SK-N-SH (cell line): ENCODE measurements at regions not wholly inside any gene's neighbourhood (a gene's known extent, or its start where the extent isn't known, plus 50 kb on each side); places are given as distances from the start of the nearest gene placed in this dataset.

Experiments used
- CTCF ChIA-PET: fragments of 300-600, 350-600 bp; formaldehyde crosslinking; extraction: SDS; loops from one replicate; lab custom pipeline; 2021; lab: Yijun Ruan, JAX
- POLR2A ChIA-PET: fragments of 350-600 bp; sonication (Branson Sonifier 250); formaldehyde crosslinking; extraction: SDS; loops from one replicate; lab custom pipeline; 2020; ENCODE audit warnings: antibody characterized with exemption, inconsistent platforms; lab: Yijun Ruan, JAX
- DNase-seq: peaks from one replicate; pipeline ENCODE4 v3.0.0; 2012
- H2AFZ ChIP-seq: fragments of 200-600 bp; sonication (generic); 2 replicates; pipeline ENCODE4 v1.8.1; 2016; ENCODE audit warnings: antibody characterized with exemption, mild to moderate bottlenecking, low read depth
- H3F3A ChIP-seq: fragments of 200-600 bp; sonication (generic); replicated peaks from 2 replicates; pipeline ENCODE3; 2016; ENCODE audit warnings: antibody characterized with exemption, mild to moderate bottlenecking; ENCODE audit not compliant: insufficient read depth
- H3K27ac ChIP-seq, 2 experiments: fragments of 200-500 bp in 1 of 2; fragments of 200-600 bp in 1 of 2; sonication (Bioruptor generic) in 1 of 2; sonication (generic), shearing (Covaris generic) in 1 of 2; 2 replicates each; pipeline versions ENCODE4 v1.5.1 to v1.6.1; 2014 to 2016; ENCODE audit warnings: low read depth in 2 of 2, inconsistent platforms in 1 of 2, low read length in 1 of 2, mild to moderate bottlenecking in 1 of 2, mixed read lengths in 1 of 2
- H3K27me3 ChIP-seq: fragments of 200-600 bp; sonication (generic), shearing (Covaris generic); 2 replicates; pipeline ENCODE4 v1.6.1; 2016; ENCODE audit warnings: mixed run types; ENCODE audit not compliant: insufficient read depth
- H3K36me3 ChIP-seq, 2 experiments: fragments of 200-500 bp in 1 of 2; fragments of 200-600 bp in 1 of 2; sonication (Bioruptor generic) in 1 of 2; sonication (generic) in 1 of 2; replicated peaks in 1 of 2; 2 replicates each; pipeline versions ENCODE3 to v1.5.1; 2014 to 2016; ENCODE audit warnings: low read length in 1 of 2, mild to moderate bottlenecking in 1 of 2; ENCODE audit not compliant: insufficient read depth in 2 of 2, control insufficient read depth in 1 of 2
- H3K4me1 ChIP-seq, 2 experiments: fragments of 200-500 bp in 1 of 2; fragments of 200-600 bp in 1 of 2; sonication (Bioruptor generic) in 1 of 2; sonication (generic), shearing (Covaris generic) in 1 of 2; 2 replicates each; pipeline versions ENCODE4 v1.5.1 to v1.6.1; 2014 to 2016; ENCODE audit warnings: low read depth in 1 of 2, low read length in 1 of 2, mixed run types in 1 of 2; ENCODE audit not compliant: insufficient read depth in 2 of 2, control insufficient read depth in 1 of 2
- H3K4me2 ChIP-seq: fragments of 200-600 bp; sonication (generic), shearing (Covaris generic); 2 replicates; pipeline ENCODE4 v1.6.1; 2017; ENCODE audit warnings: mixed run types
- H3K4me3 ChIP-seq, 2 experiments: fragments of 200-500 bp in 1 of 2; fragments of 200-600 bp in 1 of 2; sonication (Bioruptor generic) in 1 of 2; sonication (generic), shearing (Covaris generic) in 1 of 2; 2 replicates each; pipeline versions ENCODE4 v1.5.1 to v1.8.1; 2014 to 2016; ENCODE audit warnings: low read depth in 2 of 2, inconsistent platforms in 1 of 2, low read length in 1 of 2, mild to moderate bottlenecking in 1 of 2, mixed read lengths in 1 of 2, moderate library complexity in 1 of 2
- H3K79me2 ChIP-seq: fragments of 200-600 bp; sonication (generic); 2 replicates; pipeline ENCODE4 v1.8.1; 2017; ENCODE audit warnings: mild to moderate bottlenecking; ENCODE audit not compliant: insufficient read depth
- H3K9ac ChIP-seq: fragments of 200-600 bp; sonication (generic); 2 replicates; pipeline ENCODE4 v1.6.1; 2017; ENCODE audit warnings: mixed run types
- H3K9me2 ChIP-seq: fragments of 200-600 bp; sonication (generic); 2 replicates; pipeline ENCODE4 v1.6.1; 2017; ENCODE audit warnings: mixed run types
- H3K9me3 ChIP-seq: fragments of 200-600 bp; sonication (generic); 2 replicates; pipeline ENCODE4 v1.6.1; 2017; ENCODE audit warnings: mixed run types, mild to moderate bottlenecking, moderate library complexity
- H4K20me1 ChIP-seq: fragments of 200-600 bp; sonication (generic); 2 replicates; pipeline ENCODE4 v1.6.1; 2017; ENCODE audit warnings: mild to moderate bottlenecking, mixed run types; ENCODE audit not compliant: insufficient read depth
- CHD2 ChIP-seq: fragments of 150-350 bp; IDR thresholded peaks from 2 replicates; pipeline ENCODE4 v1.6.1; 2018; ENCODE audit warnings: low read length; ENCODE audit not compliant: partially characterized antibody
- CTCF ChIP-seq: fragments of 200-600 bp; sonication (generic); IDR thresholded peaks from 2 replicates; pipeline ENCODE4 v1.6.1; 2017; ENCODE audit warnings: antibody characterized with exemption, mild to moderate bottlenecking, moderate library complexity
- FOSL2 ChIP-seq: IDR thresholded peaks from 2 replicates; pipeline ENCODE4 v1.4.0; 2012; ENCODE audit warnings: low read depth, mild to moderate bottlenecking, moderate library complexity, borderline replicate concordance
- FOXJ3 ChIP-seq: sonication (generic); formaldehyde crosslinking; IDR thresholded peaks from 2 replicates; pipeline ENCODE4 v1.5.1; 2020; ENCODE audit warnings: mild to moderate bottlenecking, missing genetic modification reagents
- FOXM1 ChIP-seq: IDR thresholded peaks from 2 replicates; pipeline ENCODE4 v1.4.0; 2012; ENCODE audit warnings: low read depth, mild to moderate bottlenecking
- GABPA ChIP-seq: IDR thresholded peaks from 2 replicates; pipeline ENCODE4 v1.4.0; 2012; ENCODE audit warnings: low read depth, mild to moderate bottlenecking
- MAX ChIP-seq: IDR thresholded peaks from 2 replicates; pipeline ENCODE4 v1.4.0; 2012; ENCODE audit warnings: low read depth
- MEF2A ChIP-seq: IDR thresholded peaks from 2 replicates; pipeline ENCODE4 v1.4.0; 2012; ENCODE audit warnings: low read depth, borderline replicate concordance
- NFIC ChIP-seq: IDR thresholded peaks from 2 replicates; pipeline ENCODE4 v1.4.0; 2012; ENCODE audit warnings: borderline replicate concordance
- POLR2AphosphoS5 ChIP-seq: IDR thresholded peaks from 2 replicates; pipeline ENCODE4 v1.6.1; 2012; ENCODE audit warnings: low read depth, low read length
- RFX5 ChIP-seq: IDR thresholded peaks from 2 replicates; pipeline ENCODE4 v1.6.1; 2012; ENCODE audit warnings: mild to moderate bottlenecking, improper control_type of control experiment, low read length
- RXRA ChIP-seq: IDR thresholded peaks from 2 replicates; pipeline ENCODE4 v1.4.0; 2012; ENCODE audit warnings: low read depth, mild to moderate bottlenecking, borderline replicate concordance
- SIN3A ChIP-seq: IDR thresholded peaks from 2 replicates; pipeline ENCODE4 v1.6.1; 2012; ENCODE audit warnings: low read depth, mild to moderate bottlenecking, low read length, moderate library complexity, borderline replicate concordance
- TCF12 ChIP-seq: IDR thresholded peaks from 2 replicates; pipeline ENCODE4 v1.4.0; 2012
- USF1 ChIP-seq: IDR thresholded peaks from 2 replicates; pipeline ENCODE4 v1.4.0; 2012; ENCODE audit warnings: low read depth, borderline replicate concordance
- WGBS: methylation state at CpG from one replicate; pipeline ENCODE4 v1.1.6; 2017; ENCODE audit warnings: low lambda C conversion rate; 5-methylcytosine and 5-hydroxymethylcytosine counted together
- TF ChIP-seq, protein P1 (sequence below): IDR thresholded peaks from 2 replicates; pipeline ENCODE4 v1.4.0; 2012; ENCODE audit warnings: low read depth, borderline replicate concordance
- TF ChIP-seq, protein P2 (sequence below): IDR thresholded peaks from 2 replicates; pipeline ENCODE4; 2012
- TF ChIP-seq, protein P3 (sequence below): fragments of 150-350 bp; IDR thresholded peaks from 2 replicates; pipeline ENCODE4 v1.6.1; 2017; ENCODE audit warnings: antibody characterized with exemption, low read length, low read depth, borderline replicate concordance

GRCh38 chr2:15787535-15788454 is 152.6 kb upstream of the MYCN start:
- Histone ChIP-seq H2AFZ (no peak overlapping the region), H3K27me3 (no peaks in the 10 kb centered on the region), H3K36me3 (no peaks in the 10 kb centered on the region), H3K4me1 (no peaks in the 10 kb centered on the region; a peak in 1 of 4 replicates), H3K4me3 (no peak overlapping the region), H3K27ac (no peak overlapping the region), H3K9me3 (no peaks in the 10 kb centered on the region), H3K79me2 (no peaks in the 10 kb centered on the region), H4K20me1 (no peaks in the 10 kb centered on the region), H3K4me2 (no peak overlapping the region), H3K9me2 (no peaks in the 10 kb centered on the region), H3F3A (no peaks in the 10 kb centered on the region), H3K9ac (no peak overlapping the region)
- TF ChIP-seq CTCF, result no peak
- TF ChIP-seq, protein P1, sequence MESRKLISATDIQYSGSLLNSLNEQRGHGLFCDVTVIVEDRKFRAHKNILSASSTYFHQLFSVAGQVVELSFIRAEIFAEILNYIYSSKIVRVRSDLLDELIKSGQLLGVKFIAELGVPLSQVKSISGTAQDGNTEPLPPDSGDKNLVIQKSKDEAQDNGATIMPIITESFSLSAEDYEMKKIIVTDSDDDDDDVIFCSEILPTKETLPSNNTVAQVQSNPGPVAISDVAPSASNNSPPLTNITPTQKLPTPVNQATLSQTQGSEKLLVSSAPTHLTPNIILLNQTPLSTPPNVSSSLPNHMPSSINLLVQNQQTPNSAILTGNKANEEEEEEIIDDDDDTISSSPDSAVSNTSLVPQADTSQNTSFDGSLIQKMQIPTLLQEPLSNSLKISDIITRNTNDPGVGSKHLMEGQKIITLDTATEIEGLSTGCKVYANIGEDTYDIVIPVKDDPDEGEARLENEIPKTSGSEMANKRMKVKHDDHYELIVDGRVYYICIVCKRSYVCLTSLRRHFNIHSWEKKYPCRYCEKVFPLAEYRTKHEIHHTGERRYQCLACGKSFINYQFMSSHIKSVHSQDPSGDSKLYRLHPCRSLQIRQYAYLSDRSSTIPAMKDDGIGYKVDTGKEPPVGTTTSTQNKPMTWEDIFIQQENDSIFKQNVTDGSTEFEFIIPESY, result no peak
- TF ChIP-seq RXRA, result no peak
- no peak for TF ChIP-seq FOXM1
- TF ChIP-seq GABPA, result no peak
- TF ChIP-seq NFIC, result no peak
- TF ChIP-seq SIN3A, result no peak
- TF ChIP-seq MEF2A, result no peak
- no peak for TF ChIP-seq MAX
- DNase-seq, result no peak
- 28% methylated on average over 3 of the region's 3 CpGs for WGBS
- POLR2A ChIA-PET, result no interaction called here
- CTCF ChIA-PET, result no interaction called here

- H4K20me1 ChIP-seq, result no peaks in the 10 kb centered on the region
- POLR2A ChIA-PET, result no interaction called here
- no peak overlapping the region for H3K4me2 ChIP-seq
- no peaks in the 10 kb centered on the region; a peak in 1 of 4 replicates for H3K4me1 ChIP-seq
- TF ChIP-seq MAX, result no peak
- TF ChIP-seq GABPA, result no peak
- TF ChIP-seq FOSL2, result no peak
- TF ChIP-seq, protein P2, sequence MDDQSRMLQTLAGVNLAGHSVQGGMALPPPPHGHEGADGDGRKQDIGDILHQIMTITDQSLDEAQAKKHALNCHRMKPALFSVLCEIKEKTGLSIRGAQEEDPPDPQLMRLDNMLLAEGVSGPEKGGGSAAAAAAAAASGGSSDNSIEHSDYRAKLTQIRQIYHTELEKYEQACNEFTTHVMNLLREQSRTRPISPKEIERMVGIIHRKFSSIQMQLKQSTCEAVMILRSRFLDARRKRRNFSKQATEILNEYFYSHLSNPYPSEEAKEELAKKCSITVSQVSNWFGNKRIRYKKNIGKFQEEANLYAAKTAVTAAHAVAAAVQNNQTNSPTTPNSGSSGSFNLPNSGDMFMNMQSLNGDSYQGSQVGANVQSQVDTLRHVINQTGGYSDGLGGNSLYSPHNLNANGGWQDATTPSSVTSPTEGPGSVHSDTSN, result no peak
- no peak for TF ChIP-seq TCF12
- TF ChIP-seq, protein P3, sequence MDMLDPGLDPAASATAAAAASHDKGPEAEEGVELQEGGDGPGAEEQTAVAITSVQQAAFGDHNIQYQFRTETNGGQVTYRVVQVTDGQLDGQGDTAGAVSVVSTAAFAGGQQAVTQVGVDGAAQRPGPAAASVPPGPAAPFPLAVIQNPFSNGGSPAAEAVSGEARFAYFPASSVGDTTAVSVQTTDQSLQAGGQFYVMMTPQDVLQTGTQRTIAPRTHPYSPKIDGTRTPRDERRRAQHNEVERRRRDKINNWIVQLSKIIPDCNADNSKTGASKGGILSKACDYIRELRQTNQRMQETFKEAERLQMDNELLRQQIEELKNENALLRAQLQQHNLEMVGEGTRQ, result no peak
- TF ChIP-seq RFX5, result no peak
- no peak for TF ChIP-seq CHD2
- no peak for TF ChIP-seq SIN3A
- TF ChIP-seq FOXJ3, result no peak
- TF ChIP-seq POLR2AphosphoS5, result no peak
- no peak for TF ChIP-seq USF1
- no peaks in the 10 kb centered on the region for H3K79me2 ChIP-seq
- CTCF ChIA-PET, result no interaction called here
- H3K9me3 ChIP-seq, result no peaks in the 10 kb centered on the region
- H3K9ac ChIP-seq, result no peak overlapping the region
- H3K27ac ChIP-seq, result no peak overlapping the region
- no peaks in the 10 kb centered on the region for H3K9me2 ChIP-seq
- H2AFZ ChIP-seq, result no peak overlapping the region
- WGBS, result 45% methylated on average over 11 of the region's 11 CpGs
- no peaks in the 10 kb centered on the region for H3F3A ChIP-seq
- no peak for DNase-seq
- no peaks in the 10 kb centered on the region for H3K27me3 ChIP-seq
- H3K4me3 ChIP-seq, result no peak overlapping the region
- H3K36me3 ChIP-seq, result no peaks in the 10 kb centered on the region
These were observed 151.9 kb upstream of the MYCN start for GRCh38 chr2:15788455-15788829.
